Endothelial cell of umbilical vein (primary cell): ENCODE measurements at regions not wholly inside any gene's neighbourhood (a gene's known extent, or its start where the extent isn't known, plus 50 kb on each side); places are given as distances from the start of the nearest gene placed in this dataset.

Experiments
- CTCF ChIP-seq, 2 donors: IDR thresholded peaks; 1 replicate in 1 of 2; 2 replicates in 1 of 2; pipeline ENCODE4 v1.5.1; 2011; ENCODE audit warnings: low read length in 2 of 2, mild to moderate bottlenecking in 2 of 2, moderate library complexity in 2 of 2, control low read depth in 1 of 2, inconsistent platforms in 1 of 2, low read depth in 1 of 2; ENCODE audit not compliant: insufficient read depth in 1 of 2; ENCODE audit errors: extremely low read depth in 1 of 2
- EZH2 ChIP-seq: IDR thresholded peaks from 2 replicates; pipeline ENCODE4 v1.6.1; 2012; ENCODE audit warnings: borderline replicate concordance, low read depth, mild to moderate bottlenecking, moderate library complexity, low read length, inconsistent platforms; ENCODE audit not compliant: severe bottlenecking
- JUN ChIP-seq: IDR thresholded peaks from 2 replicates; pipeline ENCODE4 v1.6.1; 2011; ENCODE audit warnings: borderline replicate concordance, low read depth; ENCODE audit not compliant: insufficient read length, insufficient read depth
- MAX ChIP-seq: IDR thresholded peaks from 2 replicates; pipeline ENCODE4 v1.6.1; 2011; ENCODE audit not compliant: insufficient read depth, insufficient read length
- MYC ChIP-seq: IDR thresholded peaks from one replicate; pipeline ENCODE4 v1.6.1; 2011; ENCODE audit warnings: mild to moderate bottlenecking, low read depth, low read length
- POLR2A ChIP-seq: IDR thresholded peaks from 2 replicates; pipeline ENCODE4 v1.6.1; 2012; ENCODE audit warnings: low read depth, mild to moderate bottlenecking, control low read depth, low read length

- TF ChIP-seq POLR2A (no peak), CTCF (IDR thresholded peaks at IDR 0.05; ENCODE audit: extremely low read depth in 1 of 2, insufficient read depth in 1 of 2, low read depth in 1 of 2, low read length in 2 of 2) (no peak), EZH2 (no peak), MYC (no peak), JUN (no peak), MAX (no peak)
Observed at GRCh38 chr11:116386118-116386699, 386.6 kb downstream of the BUD13 start.
